Neural cell (in vitro differentiated cells): ENCODE measurements at regions not wholly inside any gene's neighbourhood (a gene's known extent, or its start where the extent isn't known, plus 50 kb on each side); places are given as distances from the start of the nearest gene placed in this dataset.
"Not testable (repeated sequence)": the region's sequence is repeated elsewhere in the genome, so short reads cannot be mapped to it uniquely, and the experiment has no call there.

Experiments used
- EP300 ChIP-seq: fragments of 450-650 bp; conservative IDR thresholded peaks from 2 replicates; pipeline ENCODE4 v1.6.1; 2014; ENCODE audit warnings: antibody characterized with exemption, mild to moderate bottlenecking, moderate library complexity; ENCODE audit not compliant: poor library complexity, severe bottlenecking
- EZH2 ChIP-seq: fragments of 200-600, 300-800 bp; shearing (Covaris generic), sonication (generic); IDR thresholded peaks from 2 replicates; pipeline ENCODE4 v1.6.1; 2014; ENCODE audit warnings: antibody characterized with exemption, low read length, borderline replicate concordance, mild to moderate bottlenecking; ENCODE audit not compliant: insufficient read depth, poor library complexity, severe bottlenecking
- MXI1 ChIP-seq: fragments of 450-650 bp; conservative IDR thresholded peaks from 2 replicates; pipeline ENCODE4 v1.6.1; 2014; ENCODE audit warnings: antibody characterized with exemption, mild to moderate bottlenecking; ENCODE audit not compliant: poor library complexity, severe bottlenecking
- POLR2AphosphoS5 ChIP-seq: IDR thresholded peaks from 2 replicates; pipeline ENCODE4 v1.6.1; 2012
- RAD21 ChIP-seq: fragments of 450-650 bp; conservative IDR thresholded peaks from 2 replicates; pipeline ENCODE4 v1.6.1; 2014; ENCODE audit warnings: antibody characterized with exemption, mild to moderate bottlenecking, moderate library complexity
- TF ChIP-seq, protein P1 (sequence below): fragments of 450-650 bp; IDR thresholded peaks from 2 replicates; pipeline ENCODE4 v1.5.1; 2014; ENCODE audit warnings: antibody characterized with exemption, mild to moderate bottlenecking, moderate library complexity; ENCODE audit not compliant: poor library complexity, severe bottlenecking

DNA sequence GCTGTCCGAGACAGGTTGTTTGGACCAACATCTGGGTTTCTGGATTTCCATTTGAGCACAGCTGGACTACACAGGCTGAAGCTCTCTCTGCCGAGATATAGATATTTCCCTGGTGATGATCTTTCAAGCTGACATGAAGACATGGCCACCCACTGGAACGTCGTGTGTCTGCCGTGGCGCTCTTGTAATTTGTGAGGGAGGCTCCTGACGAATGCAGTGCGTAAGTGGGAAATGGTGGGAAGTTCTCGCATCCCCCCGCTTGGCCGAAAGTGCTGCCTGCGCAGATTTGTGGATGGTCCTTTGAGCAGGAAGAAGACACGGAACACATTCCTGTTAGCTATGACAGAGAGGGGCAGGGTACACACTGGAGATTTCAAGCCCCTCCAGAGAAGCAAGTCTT lies 176.2 kb upstream of the OSBPL11 start:
- TF ChIP-seq, protein P1, sequence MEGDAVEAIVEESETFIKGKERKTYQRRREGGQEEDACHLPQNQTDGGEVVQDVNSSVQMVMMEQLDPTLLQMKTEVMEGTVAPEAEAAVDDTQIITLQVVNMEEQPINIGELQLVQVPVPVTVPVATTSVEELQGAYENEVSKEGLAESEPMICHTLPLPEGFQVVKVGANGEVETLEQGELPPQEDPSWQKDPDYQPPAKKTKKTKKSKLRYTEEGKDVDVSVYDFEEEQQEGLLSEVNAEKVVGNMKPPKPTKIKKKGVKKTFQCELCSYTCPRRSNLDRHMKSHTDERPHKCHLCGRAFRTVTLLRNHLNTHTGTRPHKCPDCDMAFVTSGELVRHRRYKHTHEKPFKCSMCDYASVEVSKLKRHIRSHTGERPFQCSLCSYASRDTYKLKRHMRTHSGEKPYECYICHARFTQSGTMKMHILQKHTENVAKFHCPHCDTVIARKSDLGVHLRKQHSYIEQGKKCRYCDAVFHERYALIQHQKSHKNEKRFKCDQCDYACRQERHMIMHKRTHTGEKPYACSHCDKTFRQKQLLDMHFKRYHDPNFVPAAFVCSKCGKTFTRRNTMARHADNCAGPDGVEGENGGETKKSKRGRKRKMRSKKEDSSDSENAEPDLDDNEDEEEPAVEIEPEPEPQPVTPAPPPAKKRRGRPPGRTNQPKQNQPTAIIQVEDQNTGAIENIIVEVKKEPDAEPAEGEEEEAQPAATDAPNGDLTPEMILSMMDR: not testable (repeated sequence)
- TF ChIP-seq POLR2AphosphoS5, MXI1, EZH2, EP300, RAD21: not testable (repeated sequence)
